HT-29 (cell line): ENCODE measurements at regions not wholly inside any gene's neighbourhood (a gene's known extent, or its start where the extent isn't known, plus 50 kb on each side); places are given as distances from the start of the nearest gene placed in this dataset.
A peak's percentile ranks its signal among the peaks of the same experiment; 100 is the strongest.

Source experiments
- DNase-seq: peaks from one replicate; pipeline ENCODE4 v3.0.0-alpha.2; 2015; ENCODE audit warnings: low spot score

DNA sequence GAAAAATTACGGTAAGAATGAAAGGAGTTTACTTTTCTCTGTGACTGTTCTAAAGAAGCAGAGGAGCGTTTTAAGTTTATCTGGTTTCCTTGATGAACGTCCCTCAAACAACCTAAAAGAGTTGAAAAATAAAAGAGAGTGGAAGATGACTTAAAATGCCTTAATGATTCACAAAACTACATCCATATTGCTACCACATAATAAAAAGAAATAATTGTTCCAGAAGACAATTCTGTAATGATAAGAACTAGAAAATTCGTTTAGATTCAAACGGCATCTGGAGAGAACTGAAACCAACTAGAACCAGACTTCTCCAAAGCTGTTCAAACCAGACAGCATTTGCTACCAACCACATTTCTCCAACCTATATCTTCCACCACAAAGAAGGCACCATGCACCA is 68.1 kb downstream of the TEKT4 start:
- no peak for DNase-seq

DNA sequence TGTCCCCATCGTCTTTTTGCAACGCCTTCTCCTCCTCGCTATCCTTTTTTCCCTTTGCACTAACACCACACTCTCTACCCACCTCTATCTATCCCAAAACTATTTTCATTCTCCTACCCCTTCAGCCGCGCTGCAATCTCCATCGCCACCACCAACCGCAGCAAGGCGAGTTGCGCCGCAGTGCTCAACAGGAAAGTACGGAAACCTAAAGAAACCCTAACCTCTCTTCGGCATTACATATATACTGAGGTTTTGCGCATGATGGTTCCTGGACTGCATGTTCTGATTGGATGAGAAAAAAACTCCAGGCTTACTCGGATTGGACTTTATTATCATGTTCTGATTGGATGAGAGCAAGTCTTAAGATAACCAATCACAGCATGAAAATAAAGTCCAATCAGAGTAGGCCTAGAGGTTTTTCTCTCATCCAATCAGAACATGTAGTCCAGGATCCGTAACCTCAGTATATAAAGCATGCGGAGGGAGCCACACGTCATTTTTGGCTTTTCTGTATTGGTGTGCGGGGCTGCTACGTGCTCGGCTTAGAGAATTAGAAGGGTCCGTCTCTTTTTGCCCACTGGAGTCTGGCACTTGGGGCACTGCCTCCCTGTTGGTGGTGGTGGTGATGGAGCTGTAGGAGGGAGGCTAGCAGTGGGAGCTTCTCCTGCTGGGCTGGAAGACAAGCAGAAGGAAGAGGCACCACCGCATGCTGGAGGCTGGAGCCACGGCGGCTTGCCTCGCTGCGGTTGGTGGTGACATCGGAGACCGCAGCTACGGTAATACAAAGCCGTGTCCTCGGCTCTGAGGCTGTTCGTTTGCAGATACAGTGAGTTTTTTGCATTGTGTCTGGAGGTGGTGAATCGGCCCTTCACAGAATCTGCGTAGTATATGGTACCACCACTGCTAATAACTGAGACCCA is 76.1 kb downstream of the TEKT4 start:
- no peak for DNase-seq

DNA sequence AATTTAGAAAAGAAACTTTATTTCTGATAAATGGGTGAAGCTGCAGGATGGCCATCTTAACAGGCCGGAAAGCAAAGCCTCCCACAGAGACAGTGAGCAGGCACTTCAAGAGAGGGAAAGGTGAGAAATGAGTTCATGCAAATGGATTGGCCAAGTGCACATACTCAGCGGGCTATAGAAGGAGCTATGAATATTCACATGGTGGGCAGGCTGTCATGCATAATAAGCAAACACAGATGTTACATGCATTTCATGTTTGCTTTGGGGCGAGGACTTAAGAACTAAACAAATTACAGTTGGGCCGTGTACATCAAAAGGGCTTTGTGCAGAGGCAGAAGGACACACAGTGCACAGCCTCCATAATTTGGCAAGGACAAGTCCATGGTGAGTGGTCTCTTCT is 69.8 kb upstream of the MAL start:
- DNase-seq = no peak

DNA sequence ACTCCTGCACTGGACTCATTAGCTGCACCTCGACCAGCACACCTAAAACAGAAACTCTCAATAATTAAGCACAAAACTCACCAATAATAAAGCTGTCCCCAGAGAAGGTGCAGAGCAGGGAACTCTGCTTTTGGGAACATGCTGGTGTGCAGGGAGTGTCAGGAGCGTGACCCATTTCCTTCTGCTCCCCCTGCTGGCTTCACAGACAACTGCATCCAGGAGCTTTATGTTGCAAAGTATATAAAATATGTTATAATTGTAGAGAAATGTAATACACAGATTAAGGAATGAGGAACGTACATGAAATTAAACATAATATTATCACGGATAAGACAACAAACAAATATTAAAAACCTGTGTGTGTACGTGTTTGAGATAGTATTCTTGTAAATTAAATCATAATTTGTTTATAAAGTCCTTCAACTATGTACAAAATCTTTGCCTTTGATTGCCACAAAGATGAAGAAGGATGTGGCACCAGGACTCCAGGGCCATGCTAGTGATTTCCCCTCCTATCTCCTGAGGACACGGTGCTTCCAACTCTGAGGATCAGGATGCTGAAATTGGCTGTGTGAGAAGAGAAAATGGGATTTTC is 68.6 kb upstream of the MAL start:
- peak; percentile 41 for DNase-seq

DNA sequence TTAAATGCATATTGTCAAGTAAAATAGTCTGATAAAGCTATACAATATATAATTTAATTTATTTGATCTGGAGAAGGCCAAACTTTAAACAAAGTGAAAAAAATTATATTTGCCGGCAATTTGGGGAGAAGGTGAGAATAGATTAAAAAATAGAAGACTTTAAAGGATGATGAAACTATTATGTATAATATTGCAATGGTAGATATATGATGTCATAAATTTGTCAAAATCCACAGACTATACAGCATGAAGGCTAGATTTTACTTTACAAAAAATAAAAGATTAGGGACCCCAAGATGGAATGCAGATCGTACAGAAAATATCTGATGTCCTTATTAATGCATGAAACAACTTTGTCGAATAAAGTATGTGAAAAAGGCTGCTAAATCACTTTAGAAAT is 67.3 kb upstream of the MAL start:
- DNase-seq = no peak

DNA sequence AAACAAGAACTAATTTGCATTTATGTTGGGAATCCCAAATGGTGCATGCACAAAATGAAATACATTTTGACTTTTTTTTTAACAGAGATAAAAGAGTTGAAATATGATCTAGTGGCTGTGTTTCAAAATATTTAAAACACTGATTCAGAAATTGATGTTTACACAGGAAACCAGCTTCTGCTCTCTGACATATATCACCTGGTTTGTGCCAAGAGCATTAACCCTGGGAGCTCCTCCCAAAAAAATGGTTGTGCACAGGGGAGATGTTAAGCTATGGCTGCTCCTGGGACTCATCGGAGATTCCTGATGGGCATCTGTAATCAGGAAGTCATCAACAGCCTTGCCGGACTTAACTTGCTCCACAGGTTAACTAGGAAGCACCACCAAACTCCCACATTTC is 65.2 kb upstream of the MAL start:
- DNase-seq = no peak

DNA sequence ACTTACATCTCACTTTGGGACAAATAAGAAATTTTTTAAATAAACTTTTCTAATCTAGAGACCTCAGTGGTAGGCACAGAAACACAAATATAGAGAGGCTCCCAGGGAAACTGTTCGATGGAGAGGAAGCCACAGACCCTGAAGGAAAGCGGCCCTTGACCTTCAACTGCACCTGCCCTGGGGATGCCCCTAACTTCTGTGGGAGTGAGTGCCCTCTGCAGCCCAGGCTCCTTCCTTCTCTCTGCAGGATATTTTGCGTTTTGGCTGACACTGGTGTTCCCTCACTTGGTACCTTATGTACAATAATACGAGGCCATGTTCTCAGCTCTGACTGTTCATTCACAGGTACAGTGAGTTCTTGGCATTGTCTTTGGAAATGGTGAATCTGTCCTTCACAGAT is 64.8 kb upstream of the MAL start:
- no peak for DNase-seq

DNA sequence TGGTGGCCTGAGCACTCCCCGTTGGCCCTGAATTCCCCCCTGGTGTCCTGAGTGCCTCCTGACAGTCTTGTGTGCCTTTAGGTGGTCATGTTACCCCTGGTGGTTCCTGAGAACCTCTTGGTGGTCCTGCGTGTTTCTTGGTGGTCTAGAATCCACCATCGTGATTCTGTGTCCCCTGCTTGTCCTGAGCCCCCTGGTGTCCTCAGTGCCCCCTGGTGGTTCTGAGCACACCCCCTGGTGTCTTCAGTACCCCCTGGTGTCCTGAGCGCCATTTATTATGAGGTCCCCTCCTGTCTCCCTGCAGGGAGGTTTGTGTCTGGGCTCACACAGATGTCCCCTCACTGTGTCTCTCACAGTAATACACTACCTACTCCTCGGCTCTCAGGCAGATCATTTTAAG is 61.3 kb upstream of the MAL start:
- no peak for DNase-seq

DNA sequence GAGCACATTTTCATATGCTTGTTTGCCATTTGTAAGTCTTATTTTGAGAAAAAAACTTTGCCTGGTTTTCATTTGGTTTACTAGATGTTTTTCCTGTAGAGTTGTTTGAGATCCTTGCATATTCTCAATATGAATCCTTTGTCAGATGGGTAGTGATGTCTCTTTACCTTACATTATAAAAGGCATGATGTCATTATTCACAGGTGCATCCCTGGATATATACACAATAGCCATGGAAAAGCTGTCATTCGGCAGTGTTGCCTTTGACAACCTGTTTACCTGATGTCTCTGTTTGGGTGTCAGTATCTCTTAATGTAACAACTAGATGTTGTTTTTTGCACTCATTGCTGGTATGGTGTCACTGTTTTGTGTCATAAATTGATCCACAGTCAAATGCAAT is 58.8 kb upstream of the MAL start:
- no peak for DNase-seq

DNA sequence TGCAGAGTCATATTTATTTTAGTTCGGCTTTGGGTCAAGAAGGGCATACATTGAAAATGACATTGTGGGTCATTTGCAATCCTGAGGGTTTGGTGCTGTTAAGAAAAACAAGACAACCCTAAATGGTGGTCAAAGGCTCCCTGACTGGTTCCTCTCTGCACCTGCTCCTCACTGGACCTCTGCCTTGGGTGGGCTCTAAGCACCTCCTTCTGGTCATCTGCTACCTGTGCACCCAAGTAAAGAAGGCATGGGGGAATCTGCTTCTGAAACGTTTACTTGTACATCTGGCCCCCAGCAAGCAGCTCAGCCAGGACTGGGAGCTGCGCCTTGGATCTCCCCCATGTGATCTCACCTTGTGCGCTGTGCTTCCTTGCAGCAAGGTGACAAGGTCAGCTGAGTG is 55.2 kb upstream of the MAL start:
- no peak for DNase-seq
